SU-DHL-6 (cell line): ENCODE measurements at regions not wholly inside any gene's neighbourhood (a gene's known extent, or its start where the extent isn't known, plus 50 kb on each side); places are given as distances from the start of the nearest gene placed in this dataset.

Experiments
- H2AFZ ChIP-seq: fragments of 200-600 bp; sonication (generic); 2 replicates; pipeline ENCODE4 v1.6.1; 2014; ENCODE audit warnings: low read depth, mild to moderate bottlenecking, moderate library complexity, mixed read lengths, antibody characterized with exemption, low read length; ENCODE audit not compliant: severe bottlenecking
- H3F3A ChIP-seq: fragments of 200-600 bp; shearing (Covaris generic); 2 replicates; pipeline ENCODE4 v1.6.0; 2016; ENCODE audit warnings: antibody characterized with exemption, mild to moderate bottlenecking; ENCODE audit not compliant: insufficient read depth
- H3K27ac ChIP-seq: fragments of 200-600 bp; sonication (generic); 2 replicates; pipeline ENCODE4 v1.5.1; 2016; ENCODE audit warnings: low read depth, mild to moderate bottlenecking, low read length, moderate library complexity, mixed read lengths
- H3K27me3 ChIP-seq: fragments of 200-600 bp; sonication (generic), shearing (Covaris generic); 2 replicates; pipeline ENCODE4 v1.6.0; 2014; ENCODE audit warnings: mild to moderate bottlenecking, low read length
- H3K36me3 ChIP-seq: fragments of 200-600 bp; sonication (generic); 2 replicates; pipeline ENCODE4 v1.6.1; 2014; ENCODE audit warnings: mild to moderate bottlenecking, low read length, mixed read lengths
- H3K4me2 ChIP-seq: fragments of 300-600, 200-600 bp; shearing (Covaris generic), sonication (generic); 2 replicates; pipeline ENCODE4 v1.6.0; 2014; ENCODE audit warnings: low read length, low read depth, mild to moderate bottlenecking; ENCODE audit not compliant: poor library complexity, severe bottlenecking
- H3K4me3 ChIP-seq: fragments of 200-600 bp; sonication (generic); 2 replicates; pipeline ENCODE4 v1.5.1; 2014; ENCODE audit warnings: antibody characterized with exemption, low read length, mild to moderate bottlenecking, mixed read lengths; ENCODE audit not compliant: insufficient read depth, poor library complexity, severe bottlenecking
- H3K79me2 ChIP-seq: fragments of 200-600 bp; sonication (generic); 2 replicates; pipeline ENCODE4 v1.6.1; 2014; ENCODE audit warnings: mild to moderate bottlenecking, low read length, moderate library complexity; ENCODE audit not compliant: insufficient read depth
- H3K9ac ChIP-seq: fragments of 200-600 bp; sonication (generic); 2 replicates; pipeline ENCODE4 v1.7.0; 2014; ENCODE audit warnings: mild to moderate bottlenecking, low read length
- H3K9me2 ChIP-seq: fragments of 200-600 bp; sonication (generic); replicated peaks from 2 replicates; pipeline ENCODE4 v1.6.1; 2014; ENCODE audit warnings: low read length; ENCODE audit not compliant: insufficient read depth
- H3K9me3 ChIP-seq: fragments of 200-600 bp; sonication (generic); 2 replicates; pipeline ENCODE4 v1.6.1; 2014; ENCODE audit warnings: low read length, mixed read lengths; ENCODE audit not compliant: insufficient read depth
- H4K20me1 ChIP-seq: fragments of 200-600 bp; sonication (generic); 2 replicates; pipeline ENCODE4 v1.6.1; 2014; ENCODE audit warnings: low read depth, mild to moderate bottlenecking, antibody characterized with exemption, low read length, moderate library complexity, mixed read lengths
- CTCF ChIP-seq: fragments of 200-600 bp; sonication (generic); IDR thresholded peaks from one replicate; pipeline ENCODE4 v1.5.1; 2017; ENCODE audit warnings: antibody characterized with exemption, mild to moderate bottlenecking, low read length, moderate library complexity; ENCODE audit not compliant: insufficient read depth, poor library complexity, severe bottlenecking
- EZH2phosphoT487 ChIP-seq: fragments of 200-600 bp; sonication (generic), shearing (Covaris generic); conservative IDR thresholded peaks from 2 replicates; pipeline ENCODE4 v1.6.1; 2018; ENCODE audit warnings: mild to moderate bottlenecking, antibody characterized with exemption, low read length, moderate library complexity, mixed read lengths

GRCh38 chr5:98470747-98471146 is 302.7 kb upstream of the RGMB start:
- Histone ChIP-seq H3K27me3 (no peaks in the 10 kb centered on the region), H2AFZ (no peak overlapping the region), H3K4me2 (no peak overlapping the region), H3K79me2 (no peaks in the 10 kb centered on the region), H3K27ac (no peak overlapping the region), H3F3A (no peaks in the 10 kb centered on the region), H4K20me1 (no peaks in the 10 kb centered on the region), H3K36me3 (no peaks in the 10 kb centered on the region), H3K4me3 (no peak overlapping the region), H3K9me2 (no peaks in the 10 kb centered on the region), H3K9ac (no peak overlapping the region), H3K9me3 (no peaks in the 10 kb centered on the region; the same call in 1 of the 2 replicates)
- no peak for TF ChIP-seq EZH2phosphoT487
- TF ChIP-seq CTCF: no peak

DNA sequence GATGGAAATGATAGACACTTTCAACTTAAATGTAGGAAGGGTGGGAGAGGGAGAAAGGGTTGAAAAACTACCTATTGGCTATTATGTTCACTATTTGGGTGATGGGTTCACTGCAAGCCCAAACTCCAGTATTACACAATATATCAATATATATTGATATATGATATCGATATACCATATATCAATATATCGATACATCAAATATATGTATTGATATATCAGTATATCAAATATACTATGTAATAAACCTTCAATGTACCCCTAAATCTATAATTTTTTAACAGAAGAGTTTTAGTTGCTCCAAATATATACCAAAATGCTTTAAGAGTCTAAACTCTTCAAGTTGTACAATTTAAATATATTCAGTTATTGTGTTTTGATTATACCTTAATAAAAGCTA is 302.0 kb upstream of the RGMB start:
- Histone ChIP-seq H3K4me3 (no peak overlapping the region), H3K9me2 (no peaks in the 10 kb centered on the region), H3K36me3 (no peaks in the 10 kb centered on the region), H3F3A (no peaks in the 10 kb centered on the region), H2AFZ (no peak overlapping the region), H3K27me3 (no peaks in the 10 kb centered on the region), H3K4me2 (no peak overlapping the region), H3K9ac (no peak overlapping the region), H3K9me3 (no peaks in the 10 kb centered on the region; the same call in 1 of the 2 replicates), H3K27ac (no peak overlapping the region), H4K20me1 (no peaks in the 10 kb centered on the region), H3K79me2 (no peaks in the 10 kb centered on the region)
- TF ChIP-seq CTCF: no peak
- no peak for TF ChIP-seq EZH2phosphoT487

GRCh38 chr5:98474216-98474615 is 299.2 kb upstream of the RGMB start:
- Histone ChIP-seq H3K9me3 (no peaks in the 10 kb centered on the region), H4K20me1 (no peaks in the 10 kb centered on the region), H3K4me3 (no peak overlapping the region), H3K4me2 (no peak overlapping the region), H3K9me2 (no peaks in the 10 kb centered on the region), H3K79me2 (no peaks in the 10 kb centered on the region), H3K27me3 (no peaks in the 10 kb centered on the region), H3F3A (no peaks in the 10 kb centered on the region), H3K27ac (no peak overlapping the region), H3K9ac (no peak overlapping the region), H2AFZ (no peak overlapping the region), H3K36me3 (no peaks in the 10 kb centered on the region)
- TF ChIP-seq EZH2phosphoT487: no peak
- no peak for TF ChIP-seq CTCF

DNA sequence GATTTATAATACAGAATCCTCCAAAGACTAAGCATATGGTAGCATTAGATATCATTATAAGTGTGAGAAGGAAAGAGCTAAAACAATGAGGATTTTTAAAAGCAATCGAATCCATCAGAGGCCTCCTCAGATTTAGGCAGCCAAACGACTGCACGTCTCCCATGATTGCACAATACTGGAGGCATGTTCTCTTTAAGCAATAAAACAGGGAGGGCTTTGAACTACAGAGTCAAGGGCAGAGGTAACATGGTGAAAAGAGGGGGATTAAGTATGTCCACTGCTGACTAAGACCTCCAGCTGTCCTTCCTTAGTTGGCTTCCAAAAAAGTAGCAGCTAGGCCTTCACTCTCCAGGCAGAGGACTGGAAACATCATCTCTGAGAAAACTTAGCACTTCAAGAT is 298.7 kb upstream of the RGMB start:
- H3K27ac ChIP-seq: no peak overlapping the region

More for the DNA sequence above, 298.7 kb upstream of the RGMB start:
- H2AFZ ChIP-seq: no peak overlapping the region
- H3K4me3 ChIP-seq: no peak overlapping the region
- TF ChIP-seq CTCF (no peak), EZH2phosphoT487 (no peak)
- H3K79me2 ChIP-seq: no peaks in the 10 kb centered on the region
- H4K20me1 ChIP-seq: no peaks in the 10 kb centered on the region
- H3K4me2 ChIP-seq: no peak overlapping the region
- no peak overlapping the region for H3K9ac ChIP-seq
- H3F3A ChIP-seq: no peaks in the 10 kb centered on the region
- H3K36me3 ChIP-seq: no peaks in the 10 kb centered on the region
- no peaks in the 10 kb centered on the region for H3K9me2 ChIP-seq
- no peaks in the 10 kb centered on the region for H3K27me3 ChIP-seq
- H3K9me3 ChIP-seq: no peaks in the 10 kb centered on the region
